Activated naive CD8-positive, alpha-beta T cell treated with anti-CD3 and anti-CD28 coated beads, Interleukin-2, amount 50 U/mL, for 24 hours (primary cell): ENCODE measurements at regions not wholly inside any gene's neighbourhood (a gene's known extent, or its start where the extent isn't known, plus 50 kb on each side); places are given as distances from the start of the nearest gene placed in this dataset.

ENCODE experiments used
- ATAC-seq: fragments of 150-1000 bp; cut with Tn5 transposase; one replicate; pipeline ENCODE4 v1.10.0; 2021
- DNase-seq: peaks from one replicate; pipeline ENCODE4 v3.0.0; 2021
- H3K27ac Mint-ChIP-seq: one replicate; pipeline ENCODE4 v1.8.0; 2021; ENCODE audit warnings: mild to moderate bottlenecking, mixed read lengths
- H3K27me3 Mint-ChIP-seq: one replicate; pipeline ENCODE4 v1.8.0; 2021; ENCODE audit warnings: mixed read lengths
- H3K36me3 Mint-ChIP-seq: one replicate; pipeline ENCODE4 v1.8.0; 2021; ENCODE audit warnings: low read depth, mixed read lengths
- H3K4me1 Mint-ChIP-seq: one replicate; pipeline ENCODE4 v1.8.0; 2021; ENCODE audit warnings: mixed read lengths
- H3K4me3 Mint-ChIP-seq: one replicate; pipeline ENCODE4 v1.8.0; 2021; ENCODE audit warnings: mild to moderate bottlenecking, moderate library complexity, mixed read lengths
- H3K9me3 Mint-ChIP-seq: one replicate; pipeline ENCODE4 v1.8.0; 2021; ENCODE audit warnings: mixed read lengths

GRCh38 chr7:24463474-24463873 is 109.8 kb upstream of the PALS2 start:
- DNase-seq = no peak
- no peaks in the 10 kb centered on the region for H3K9me3 Mint-ChIP-seq
- H3K27ac Mint-ChIP-seq = no peak overlapping the region
- no peak for ATAC-seq
- H3K27me3 Mint-ChIP-seq = no peaks in the 10 kb centered on the region
- H3K4me1 Mint-ChIP-seq = no peaks in the 10 kb centered on the region
- no peaks in the 10 kb centered on the region for H3K36me3 Mint-ChIP-seq
- H3K4me3 Mint-ChIP-seq = no peak overlapping the region

GRCh38 chr7:24464861-24465260 is 108.4 kb upstream of the PALS2 start:
- Mint-ChIP-seq H3K4me3 (no peak overlapping the region), H3K4me1 (no peaks in the 10 kb centered on the region), H3K9me3 (no peaks in the 10 kb centered on the region), H3K36me3 (no peaks in the 10 kb centered on the region), H3K27ac (no peak overlapping the region), H3K27me3 (no peaks in the 10 kb centered on the region)
- ATAC-seq (no peak), DNase-seq (no peak)

- DNase-seq = no peak
- H3K9me3 Mint-ChIP-seq = no peaks in the 10 kb centered on the region
- no peaks in the 10 kb centered on the region for H3K4me1 Mint-ChIP-seq
- ATAC-seq = no peak
- no peak overlapping the region for H3K4me3 Mint-ChIP-seq
- H3K27me3 Mint-ChIP-seq = no peaks in the 10 kb centered on the region
- no peak overlapping the region for H3K27ac Mint-ChIP-seq
- no peaks in the 10 kb centered on the region for H3K36me3 Mint-ChIP-seq
Observed at GRCh38 chr7:24466168-24466768, 107.0 kb upstream of the PALS2 start.

GRCh38 chr7:24469118-24469517 is 104.1 kb upstream of the PALS2 start:
- Mint-ChIP-seq H3K4me1 (no peaks in the 10 kb centered on the region), H3K27ac (no peak overlapping the region)

GRCh38 chr7:24472093-24472492 is 101.2 kb upstream of the PALS2 start:
- Mint-ChIP-seq H3K27ac (no peak overlapping the region), H3K36me3 (no peaks in the 10 kb centered on the region), H3K27me3 (no peaks in the 10 kb centered on the region), H3K4me3 (no peak overlapping the region), H3K9me3 (no peaks in the 10 kb centered on the region), H3K4me1 (no peaks in the 10 kb centered on the region)
- ATAC-seq = peak; percentile 40
- DNase-seq = no peak

More at GRCh38 chr7:24469118-24469517, 104.1 kb upstream of the PALS2 start:
- Mint-ChIP-seq H3K9me3 (no peaks in the 10 kb centered on the region), H3K36me3 (no peaks in the 10 kb centered on the region), H3K27me3 (no peaks in the 10 kb centered on the region), H3K4me3 (no peak overlapping the region)
- ATAC-seq = no peak
- DNase-seq = no peak

GRCh38 chr7:24475166-24475961 is 97.9 kb upstream of the PALS2 start:
- DNase-seq (no peak), ATAC-seq (no peak)
- no peak overlapping the region for H3K4me3 Mint-ChIP-seq
- H3K27me3 Mint-ChIP-seq = peaks cover 6% of the 10 kb centered on the region
- H3K36me3 Mint-ChIP-seq = no peaks in the 10 kb centered on the region
- H3K27ac Mint-ChIP-seq = no peak overlapping the region
- no peaks in the 10 kb centered on the region for H3K4me1 Mint-ChIP-seq
- H3K9me3 Mint-ChIP-seq = no peaks in the 10 kb centered on the region

DNA sequence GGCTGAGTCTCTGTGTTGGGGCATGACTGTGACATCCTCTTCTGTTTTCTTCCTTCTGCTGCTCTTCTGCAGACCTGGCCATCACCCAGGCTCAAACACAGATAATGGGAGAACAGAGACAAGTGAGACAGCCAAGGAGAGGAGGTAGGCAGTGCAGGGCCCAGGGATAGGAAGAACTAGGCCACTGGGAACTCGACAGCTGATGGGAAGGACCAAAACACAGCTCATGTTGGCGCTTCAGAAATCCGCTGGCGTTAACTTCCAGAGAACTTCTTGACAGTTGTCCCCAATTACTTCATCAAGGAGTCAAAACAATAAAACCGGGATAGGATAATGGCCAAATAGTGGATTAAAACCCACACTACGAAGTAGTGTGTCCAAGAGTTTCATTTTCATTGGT is 97.0 kb upstream of the PALS2 start:
- H3K9me3 Mint-ChIP-seq = no peaks in the 10 kb centered on the region

GRCh38 chr7:24477398-24478136 is 95.7 kb upstream of the PALS2 start:
- Mint-ChIP-seq H3K9me3 (no peaks in the 10 kb centered on the region), H3K36me3 (no peaks in the 10 kb centered on the region), H3K27ac (no peak overlapping the region), H3K27me3 (peaks cover 16% of the 10 kb centered on the region), H3K4me1 (no peaks in the 10 kb centered on the region), H3K4me3 (no peak overlapping the region)
- ATAC-seq (no peak), DNase-seq (no peak)

More for the DNA sequence above, 97.0 kb upstream of the PALS2 start:
- H3K36me3 Mint-ChIP-seq = no peaks in the 10 kb centered on the region
- H3K27ac Mint-ChIP-seq = no peak overlapping the region
- H3K4me3 Mint-ChIP-seq = no peak overlapping the region
- no peak for DNase-seq
- no peaks in the 10 kb centered on the region for H3K4me1 Mint-ChIP-seq
- ATAC-seq = no peak
- H3K27me3 Mint-ChIP-seq = peaks cover 13% of the 10 kb centered on the region

DNA sequence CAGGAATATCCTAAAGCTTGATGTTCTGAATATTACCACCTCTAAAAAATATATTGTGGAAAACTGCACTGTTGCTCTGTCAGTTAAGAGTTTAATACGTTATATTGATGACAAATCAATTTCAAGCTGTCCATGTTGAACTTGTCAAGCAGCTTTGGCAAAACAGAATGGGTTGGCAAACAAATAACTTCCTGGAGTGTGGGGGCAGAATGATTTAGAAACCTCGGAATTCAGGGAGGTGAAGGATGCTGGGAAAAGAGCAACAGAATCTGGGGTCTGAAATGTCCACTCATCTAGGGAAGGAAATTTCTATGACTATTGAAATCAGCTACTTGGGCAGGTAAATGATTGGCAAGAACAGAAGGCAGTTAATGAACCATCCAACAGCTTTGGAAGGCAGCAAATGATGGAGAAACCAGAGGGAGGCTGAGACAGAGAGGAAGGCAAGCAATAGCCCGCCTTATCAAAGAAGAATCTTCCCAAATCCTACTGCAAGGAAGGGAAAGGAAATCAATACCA is 95.1 kb upstream of the PALS2 start:
- no peak overlapping the region for H3K27ac Mint-ChIP-seq
- H3K27me3 Mint-ChIP-seq = peaks cover 16% of the 10 kb centered on the region
- H3K4me3 Mint-ChIP-seq = no peak overlapping the region
- no peak for ATAC-seq
- H3K36me3 Mint-ChIP-seq = no peaks in the 10 kb centered on the region
- H3K9me3 Mint-ChIP-seq = no peaks in the 10 kb centered on the region
- DNase-seq = no peak
- H3K4me1 Mint-ChIP-seq = no peaks in the 10 kb centered on the region

DNA sequence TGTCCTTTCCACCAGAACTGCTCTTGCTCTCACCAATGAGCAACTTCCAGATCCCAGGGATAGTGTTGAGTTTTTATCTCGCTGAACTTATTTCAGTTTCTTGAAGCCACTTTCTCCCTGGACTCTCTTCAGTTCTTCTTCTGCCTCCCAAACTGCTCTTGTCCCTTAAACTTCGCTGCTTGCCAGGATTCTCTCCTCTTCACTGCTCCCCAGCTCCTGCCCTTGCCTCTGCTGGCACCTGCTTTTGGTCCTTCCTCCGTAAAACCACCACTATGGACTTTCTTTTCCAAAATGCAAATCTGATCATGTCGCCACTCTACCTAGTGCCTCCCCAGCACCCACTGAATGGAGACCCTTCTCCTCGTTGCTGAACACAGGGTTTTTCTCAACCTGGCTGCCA is 92.8 kb upstream of the PALS2 start:
- ATAC-seq (no peak), DNase-seq (no peak)
- Mint-ChIP-seq H3K4me1 (no peaks in the 10 kb centered on the region), H3K36me3 (no peaks in the 10 kb centered on the region), H3K27me3 (peaks cover 21% of the 10 kb centered on the region), H3K27ac (no peak overlapping the region), H3K4me3 (no peak overlapping the region), H3K9me3 (no peaks in the 10 kb centered on the region)

GRCh38 chr7:24483804-24484203 is 89.4 kb upstream of the PALS2 start:
- Mint-ChIP-seq H3K27me3 (peaks cover 21% of the 10 kb centered on the region), H3K4me1 (no peaks in the 10 kb centered on the region), H3K36me3 (no peaks in the 10 kb centered on the region), H3K27ac (no peak overlapping the region), H3K4me3 (no peak overlapping the region), H3K9me3 (no peaks in the 10 kb centered on the region)
- ATAC-seq (no peak), DNase-seq (no peak)

GRCh38 chr7:24492576-24492975 is 80.7 kb upstream of the PALS2 start:
- DNase-seq (no peak), ATAC-seq (no peak)
- Mint-ChIP-seq H3K27me3 (peaks cover 5% of the 10 kb centered on the region), H3K4me1 (no peaks in the 10 kb centered on the region), H3K4me3 (no peak overlapping the region), H3K36me3 (no peaks in the 10 kb centered on the region), H3K27ac (no peak overlapping the region), H3K9me3 (no peaks in the 10 kb centered on the region)

DNA sequence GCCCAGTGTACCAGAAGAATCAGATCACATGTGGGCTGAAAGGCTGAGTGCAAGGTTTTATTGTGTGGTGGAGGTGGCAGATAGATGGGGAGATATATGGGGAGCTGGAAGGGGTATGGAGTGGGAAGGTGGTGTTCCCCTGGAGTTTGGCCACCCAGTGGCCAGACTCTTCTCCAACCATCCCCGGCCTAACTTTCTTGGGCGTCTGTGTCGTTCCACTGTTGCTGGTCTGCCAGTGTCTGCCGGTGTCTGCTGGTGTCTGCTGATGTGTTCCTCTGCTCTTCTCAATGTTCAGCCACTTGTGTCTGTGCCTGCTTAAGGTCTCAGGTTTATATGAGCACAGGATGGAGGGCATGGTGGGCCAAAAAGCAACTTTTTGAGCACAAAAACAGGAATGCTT is 78.4 kb upstream of the PALS2 start:
- Mint-ChIP-seq H3K27me3 (peaks cover 3% of the 10 kb centered on the region), H3K4me3 (no peak overlapping the region), H3K9me3 (no peaks in the 10 kb centered on the region), H3K4me1 (no peaks in the 10 kb centered on the region), H3K36me3 (no peaks in the 10 kb centered on the region), H3K27ac (no peak overlapping the region)
- ATAC-seq (no peak), DNase-seq (no peak)

- ATAC-seq = no peak
- H3K36me3 Mint-ChIP-seq = no peaks in the 10 kb centered on the region
- no peak for DNase-seq
- no peaks in the 10 kb centered on the region for H3K4me1 Mint-ChIP-seq
- H3K27ac Mint-ChIP-seq = no peak overlapping the region
- no peaks in the 10 kb centered on the region for H3K9me3 Mint-ChIP-seq
- H3K27me3 Mint-ChIP-seq = peaks cover 3% of the 10 kb centered on the region
- H3K4me3 Mint-ChIP-seq = no peak overlapping the region
Observed at GRCh38 chr7:24496036-24496435, 77.2 kb upstream of the PALS2 start.

DNA sequence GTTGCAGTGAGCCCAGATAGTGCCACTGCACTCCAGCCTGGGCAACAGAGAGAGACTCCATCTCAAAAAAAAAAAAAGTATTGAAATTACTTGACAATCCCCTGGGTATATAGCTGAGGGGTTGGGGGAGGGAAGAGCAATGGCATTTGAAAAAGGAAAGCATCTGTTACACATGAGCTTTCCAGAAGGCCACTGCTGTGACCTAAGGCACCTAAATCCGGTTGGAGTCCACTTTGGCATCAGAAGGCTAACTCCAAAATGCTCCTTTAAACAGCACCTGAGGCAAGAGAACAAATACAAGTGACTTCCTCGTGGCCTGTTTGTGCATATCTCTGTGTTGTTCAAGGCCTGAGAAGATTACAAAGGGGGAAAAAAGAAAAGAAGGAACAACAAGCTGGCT is 74.8 kb upstream of the PALS2 start:
- Mint-ChIP-seq H3K4me3 (no peak overlapping the region), H3K27me3 (no peaks in the 10 kb centered on the region), H3K27ac (no peak overlapping the region), H3K4me1 (no peaks in the 10 kb centered on the region), H3K9me3 (no peaks in the 10 kb centered on the region), H3K36me3 (no peaks in the 10 kb centered on the region)
- DNase-seq (no peak), ATAC-seq (no peak)
